GM12873 (cell line): ENCODE measurements at regions not wholly inside any gene's neighbourhood (a gene's known extent, or its start where the extent isn't known, plus 50 kb on each side); places are given as distances from the start of the nearest gene placed in this dataset.

ENCODE experiments used
- CTCF ChIP-seq: IDR thresholded peaks from 2 replicates; pipeline ENCODE4 v1.5.1; 2012; ENCODE audit warnings: low read depth, mild to moderate bottlenecking, moderate library complexity, low read length, control low read depth; ENCODE audit not compliant: insufficient read depth; ENCODE audit errors: missing control alignments

DNA sequence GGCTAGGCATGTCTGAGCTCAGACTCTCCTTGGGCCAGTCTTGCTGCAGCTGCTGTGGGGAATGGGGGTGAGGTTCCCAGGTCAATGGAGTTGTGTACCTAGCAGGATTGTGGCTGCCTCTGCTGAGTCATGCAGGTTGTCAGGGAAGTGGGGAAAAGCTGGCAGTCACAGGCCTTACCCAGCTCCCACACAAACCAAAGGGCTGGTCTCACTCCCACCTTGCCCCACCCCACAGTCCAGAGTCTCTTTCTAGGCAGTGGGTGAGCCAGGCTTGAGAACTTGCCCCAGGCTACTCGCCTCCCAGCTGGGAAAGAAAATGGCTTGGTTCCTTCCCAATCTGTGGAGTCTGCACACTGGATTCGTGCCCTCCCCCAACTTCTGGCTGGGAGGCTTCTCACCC, 65.7 kb downstream of the SCP2D1 start:
- TF ChIP-seq CTCF = no peak

- TF ChIP-seq CTCF = no peak
Observed at GRCh38 chr20:18886756-18887155, 73.2 kb downstream of the SCP2D1 start.

DNA sequence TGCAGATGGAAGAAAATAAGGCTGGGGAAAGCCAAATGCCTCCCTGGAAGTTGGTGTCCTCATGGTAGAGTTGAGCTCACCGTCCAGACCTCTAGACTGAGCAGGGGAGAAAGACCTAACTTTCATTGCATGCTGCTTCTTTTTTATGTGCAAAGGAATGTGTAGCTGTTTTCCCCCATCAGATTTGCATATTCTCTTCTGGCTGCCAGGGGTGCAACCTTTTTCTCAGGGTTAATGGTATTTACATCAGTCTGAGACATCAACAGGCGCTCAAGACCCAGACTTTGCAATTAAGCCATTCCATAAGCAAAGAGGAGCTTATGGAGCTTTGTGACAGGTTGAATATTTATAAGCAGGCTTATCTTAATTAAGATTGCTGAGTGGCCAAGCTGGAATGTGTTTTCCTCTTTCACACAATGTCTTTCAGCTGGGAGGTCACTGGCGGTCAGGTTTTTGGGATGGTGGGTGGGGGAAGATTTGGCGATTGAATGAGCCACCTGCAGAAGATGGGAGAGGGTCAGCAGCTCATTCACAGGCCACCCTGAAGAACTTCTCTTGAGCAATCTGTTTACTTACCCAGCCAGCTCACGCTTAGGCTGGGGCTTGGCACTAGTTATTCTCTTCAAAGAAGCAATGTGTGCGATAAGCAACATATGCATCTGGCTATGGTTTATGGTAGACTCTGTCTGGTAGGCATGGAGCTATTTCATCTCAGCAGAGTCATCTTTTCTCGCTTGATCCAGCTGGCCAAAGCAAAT, 88.6 kb downstream of the SCP2D1 start:
- no peak for TF ChIP-seq CTCF

- peak; percentile 9 for TF ChIP-seq CTCF
Observed at GRCh38 chr20:18904192-18904591, 90.6 kb downstream of the SCP2D1 start.

DNA sequence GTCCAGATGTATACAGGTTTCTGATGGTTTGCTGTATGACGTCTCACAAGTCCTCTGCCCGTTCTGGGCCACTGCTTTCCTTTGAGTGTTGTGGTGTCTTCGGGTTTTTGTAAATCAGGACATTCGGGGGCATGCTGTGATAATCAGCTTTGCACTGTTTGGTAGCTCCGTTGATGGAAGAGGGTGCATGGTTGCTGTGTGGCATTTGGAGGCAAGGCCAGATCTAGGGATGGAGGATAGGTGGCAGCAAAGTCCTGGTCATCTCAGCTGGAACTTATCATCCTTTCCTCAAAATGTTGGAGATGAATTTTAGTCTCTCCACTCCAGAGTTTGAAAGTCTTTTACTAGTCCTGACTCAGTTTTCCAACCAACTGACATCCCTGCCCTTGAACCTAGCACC, 91.0 kb downstream of the SCP2D1 start:
- peak; percentile 32 for TF ChIP-seq CTCF

GRCh38 chr20:18906046-18906445, 92.5 kb downstream of the SCP2D1 start:
- no peak for TF ChIP-seq CTCF

- no peak for TF ChIP-seq CTCF
Observed at GRCh38 chr20:18907353-18907752, 93.8 kb downstream of the SCP2D1 start.
